GM21447 (cell line): ENCODE measurements at regions not wholly inside any gene's neighbourhood (a gene's known extent, or its start where the extent isn't known, plus 50 kb on each side); places are given as distances from the start of the nearest gene placed in this dataset.
"Not testable (repeated sequence)": the region's sequence is repeated elsewhere in the genome, so short reads cannot be mapped to it uniquely, and the experiment has no call there.

ENCODE experiments used
- ATAC-seq: cut with Tn5 transposase; IDR thresholded peaks from one replicate; pipeline ENCODE4 v1.9.1; 2021; ENCODE audit not compliant: unreplicated experiment

GRCh38 chr2:87477669-87478428 is 270.0 kb upstream of the PLGLB2 start:
- ATAC-seq = not testable (repeated sequence)

GRCh38 chr2:87478911-87479310 is 269.0 kb upstream of the PLGLB2 start:
- not testable (repeated sequence) for ATAC-seq

- not testable (repeated sequence) for ATAC-seq
Measured at GRCh38 chr2:87483093-87483680, 264.7 kb upstream of the PLGLB2 start.

GRCh38 chr2:87484363-87484762 is 263.5 kb upstream of the PLGLB2 start:
- not testable (repeated sequence) for ATAC-seq

- ATAC-seq = not testable (repeated sequence)
Measured at GRCh38 chr2:87485455-87485854, 262.4 kb upstream of the PLGLB2 start.

GRCh38 chr2:87485884-87486283 is 262.0 kb upstream of the PLGLB2 start:
- ATAC-seq = peak; percentile 89

- ATAC-seq = not testable (repeated sequence)
Measured at GRCh38 chr2:87486413-87486812, 261.5 kb upstream of the PLGLB2 start.

- not testable (repeated sequence) for ATAC-seq
Measured at GRCh38 chr2:87488021-87488420, 259.9 kb upstream of the PLGLB2 start.

GRCh38 chr2:87488991-87489390 is 258.9 kb upstream of the PLGLB2 start:
- ATAC-seq = not testable (repeated sequence)

- not testable (repeated sequence) for ATAC-seq
Measured at GRCh38 chr2:87494846-87495245, 253.0 kb upstream of the PLGLB2 start.

GRCh38 chr2:87495455-87495854 is 252.4 kb upstream of the PLGLB2 start:
- ATAC-seq = not testable (repeated sequence)

GRCh38 chr2:87496036-87497006 is 251.6 kb upstream of the PLGLB2 start:
- peak; percentile 84 for ATAC-seq

GRCh38 chr2:87497135-87497534 is 250.8 kb upstream of the PLGLB2 start:
- not testable (repeated sequence) for ATAC-seq

- ATAC-seq = not testable (repeated sequence)
Measured at GRCh38 chr2:87497700-87498099, 250.2 kb upstream of the PLGLB2 start.

GRCh38 chr2:87498169-87498853 is 249.6 kb upstream of the PLGLB2 start:
- ATAC-seq = not testable (repeated sequence)

GRCh38 chr2:87498854-87499238 is 249.0 kb upstream of the PLGLB2 start:
- ATAC-seq = not testable (repeated sequence)

- ATAC-seq = not testable (repeated sequence)
Measured at GRCh38 chr2:87499860-87500259, 248.0 kb upstream of the PLGLB2 start.

GRCh38 chr2:87500421-87500820 is 247.5 kb upstream of the PLGLB2 start:
- ATAC-seq = not testable (repeated sequence)

- ATAC-seq = not testable (repeated sequence)
Measured at GRCh38 chr2:87500951-87501350, 246.9 kb upstream of the PLGLB2 start.

GRCh38 chr2:87502948-87503347 is 244.9 kb upstream of the PLGLB2 start:
- not testable (repeated sequence) for ATAC-seq

GRCh38 chr2:87505239-87505638 is 242.6 kb upstream of the PLGLB2 start:
- not testable (repeated sequence) for ATAC-seq
